NCI-H526 treated with DMSO at 0.1 percent for 48 hours (cell line): ENCODE measurements at regions not wholly inside any gene's neighbourhood (a gene's known extent, or its start where the extent isn't known, plus 50 kb on each side); places are given as distances from the start of the nearest gene placed in this dataset.

ENCODE experiments used
- DNase-seq: peaks from one replicate; lab custom pipeline; 2025; lab: John Stamatoyannopoulos, UW

GRCh38 chr4:20302336-20302735 lies 50.6 kb downstream of the SLIT2 start:
- DNase-seq, result no peak

GRCh38 chr4:20305976-20306375 lies 54.3 kb downstream of the SLIT2 start:
- peak; percentile 10 for DNase-seq

GRCh38 chr4:20311856-20312255 lies 60.2 kb downstream of the SLIT2 start:
- DNase-seq, result no peak

GRCh38 chr4:20313237-20314030 lies 61.7 kb downstream of the SLIT2 start:
- DNase-seq, result no peak

GRCh38 chr4:20317424-20317985 lies 65.8 kb downstream of the SLIT2 start:
- DNase-seq, result no peak

- no peak for DNase-seq
Observed at GRCh38 chr4:20318001-20318908, 66.5 kb downstream of the SLIT2 start.

GRCh38 chr4:20318909-20319277 lies 67.2 kb downstream of the SLIT2 start:
- no peak for DNase-seq

- DNase-seq, result no peak
Observed at GRCh38 chr4:20319825-20320612, 68.3 kb downstream of the SLIT2 start.

GRCh38 chr4:20323991-20324390 lies 72.3 kb downstream of the SLIT2 start:
- no peak for DNase-seq

GRCh38 chr4:20326460-20326859 lies 74.8 kb downstream of the SLIT2 start:
- no peak for DNase-seq

GRCh38 chr4:20326977-20327376 lies 75.3 kb downstream of the SLIT2 start:
- DNase-seq, result no peak

- no peak for DNase-seq
Observed at GRCh38 chr4:20327808-20328207, 76.1 kb downstream of the SLIT2 start.

GRCh38 chr4:20331642-20332041 lies 79.9 kb downstream of the SLIT2 start:
- no peak for DNase-seq

GRCh38 chr4:20333141-20333715 lies 81.5 kb downstream of the SLIT2 start:
- no peak for DNase-seq

- DNase-seq, result no peak
Observed at GRCh38 chr4:20337261-20337664, 85.6 kb downstream of the SLIT2 start.

- no peak for DNase-seq
Observed at GRCh38 chr4:20338841-20339240, 87.1 kb downstream of the SLIT2 start.

GRCh38 chr4:20341134-20341738 lies 89.5 kb downstream of the SLIT2 start:
- DNase-seq, result no peak

- no peak for DNase-seq
Observed at GRCh38 chr4:20347531-20347930, 95.8 kb downstream of the SLIT2 start.

- no peak for DNase-seq
Observed at GRCh38 chr4:20348411-20348810, 96.7 kb downstream of the SLIT2 start.

- DNase-seq, result no peak
Observed at GRCh38 chr4:20351360-20352162, 99.9 kb downstream of the SLIT2 start.

GRCh38 chr4:20352163-20352431 lies 100.4 kb downstream of the SLIT2 start:
- DNase-seq, result no peak
